Glomerular endothelial cell (primary cell): ENCODE measurements at regions not wholly inside any gene's neighbourhood (a gene's known extent, or its start where the extent isn't known, plus 50 kb on each side); places are given as distances from the start of the nearest gene placed in this dataset.

ENCODE experiments used
- DNase-seq: peaks from one replicate; pipeline ENCODE4 v3.0.0-alpha.2; 2011; ENCODE audit warnings: low read depth, low spot score; ENCODE audit errors: extremely low read depth

DNA sequence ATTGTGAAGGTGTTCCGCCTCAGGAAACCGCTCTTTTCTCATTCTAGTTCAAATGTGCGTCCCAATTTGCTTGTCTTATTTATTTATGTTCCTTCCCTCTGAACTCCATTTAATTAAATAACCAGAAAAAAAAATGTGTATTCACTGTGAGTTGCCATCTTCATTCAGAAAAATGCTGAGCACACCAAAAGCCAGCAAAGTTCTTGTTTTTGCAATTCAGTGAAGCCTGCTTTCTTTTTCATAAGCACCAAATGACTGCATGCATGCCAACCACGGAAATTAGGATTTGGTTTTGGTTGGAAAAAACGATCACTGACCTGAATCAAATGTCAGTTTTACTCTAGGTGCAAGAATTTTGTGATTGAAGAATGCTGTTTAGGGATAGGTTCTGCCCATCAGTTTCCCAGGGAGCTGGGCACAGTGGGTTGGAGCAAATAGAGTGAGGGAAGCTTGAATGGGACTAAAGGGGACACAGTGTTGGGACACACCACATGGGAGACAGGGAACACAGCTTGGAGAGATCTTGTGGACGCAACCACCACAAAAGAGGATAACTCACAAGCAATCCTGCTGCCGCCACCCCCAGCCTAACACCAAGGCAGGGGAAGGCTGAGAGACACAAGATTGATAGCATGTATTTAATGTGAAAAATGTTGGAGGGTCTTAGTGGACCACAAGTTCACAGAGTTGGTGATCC lies 183.4 kb upstream of the GALNT2 start:
- DNase-seq, result no peak

DNA sequence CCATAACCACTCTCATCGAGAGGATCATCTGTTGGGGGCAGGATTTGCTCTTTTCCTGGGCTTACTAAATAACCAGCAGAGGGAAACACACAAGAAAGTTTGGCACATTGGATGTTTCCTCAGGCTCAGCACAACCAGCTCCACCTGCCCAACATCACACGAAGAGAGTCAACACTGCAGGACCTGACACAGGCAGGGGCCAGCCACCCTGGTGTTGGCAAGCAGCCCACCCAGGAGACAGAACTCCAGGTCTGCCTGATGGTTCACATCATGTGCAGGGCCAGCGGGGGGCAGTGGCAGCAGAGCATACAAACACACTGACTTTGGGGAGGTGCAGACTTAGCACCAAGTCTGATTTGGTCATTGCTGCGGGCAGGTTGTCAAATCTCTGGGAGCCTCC lies 182.3 kb upstream of the GALNT2 start:
- DNase-seq, result no peak

DNA sequence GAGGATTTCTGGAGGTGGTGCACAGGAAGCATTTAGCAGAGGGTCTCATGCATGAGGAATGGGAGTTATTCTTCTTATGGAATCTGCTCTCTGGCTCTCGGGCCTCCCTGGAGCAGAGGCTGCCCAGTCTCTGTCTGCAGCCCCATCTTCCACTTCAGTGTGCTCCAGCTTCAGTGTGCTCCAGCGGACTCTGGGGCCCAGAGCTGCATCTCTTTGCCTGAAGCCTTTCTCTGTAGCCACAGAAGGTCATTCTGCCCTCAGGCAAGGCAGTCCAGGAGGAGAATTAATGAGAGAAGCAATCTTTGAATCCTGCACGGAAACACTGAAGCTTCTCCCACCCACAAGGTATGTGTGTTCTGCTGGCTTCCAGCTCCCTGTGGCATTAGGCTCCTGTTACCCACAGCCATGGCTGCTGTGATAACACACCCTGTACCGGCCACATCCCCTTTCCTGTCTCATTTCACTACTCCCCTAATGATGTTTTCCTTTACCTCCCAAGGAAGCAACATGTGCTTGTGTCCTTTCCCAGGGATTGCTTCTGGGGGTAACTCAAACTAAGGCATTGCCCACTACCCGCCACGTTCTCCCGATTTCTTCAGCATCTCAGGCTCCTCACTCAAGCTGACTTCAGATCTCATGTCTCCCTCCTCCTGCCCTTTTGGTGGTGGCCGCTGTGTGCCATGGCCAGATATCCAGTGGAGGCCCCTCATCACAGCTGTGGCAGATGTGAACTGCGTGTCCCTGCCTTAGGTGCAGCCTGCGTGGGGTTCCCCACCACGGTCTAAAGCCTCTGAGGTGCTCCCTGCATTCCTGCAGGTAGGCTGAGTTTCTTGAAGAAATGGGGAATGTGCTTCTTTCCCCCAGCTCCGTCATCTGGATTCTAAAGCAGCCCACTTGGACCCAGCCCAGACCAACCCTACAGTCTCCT lies 181.2 kb upstream of the GALNT2 start:
- DNase-seq, result no peak

DNA sequence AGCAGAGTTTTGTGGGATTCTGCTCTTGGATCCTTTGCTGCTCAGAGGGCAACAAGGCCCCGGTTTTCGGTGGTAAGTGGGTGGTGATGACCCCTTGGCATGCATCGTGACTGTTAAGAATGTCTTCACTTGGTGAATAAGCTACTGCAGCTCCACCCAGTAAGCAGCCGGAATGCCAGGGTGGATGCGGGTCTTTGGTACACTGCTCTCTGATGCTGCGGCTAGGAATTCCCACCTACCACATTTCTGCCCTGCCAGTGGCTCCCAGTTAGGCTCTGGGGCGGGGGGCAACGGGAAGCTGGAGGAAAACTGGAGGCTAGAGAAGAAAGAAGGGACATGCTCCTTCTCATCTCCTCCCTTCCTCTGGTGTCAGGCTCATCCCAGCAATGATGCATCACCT lies 180.4 kb upstream of the GALNT2 start:
- no peak for DNase-seq

DNA sequence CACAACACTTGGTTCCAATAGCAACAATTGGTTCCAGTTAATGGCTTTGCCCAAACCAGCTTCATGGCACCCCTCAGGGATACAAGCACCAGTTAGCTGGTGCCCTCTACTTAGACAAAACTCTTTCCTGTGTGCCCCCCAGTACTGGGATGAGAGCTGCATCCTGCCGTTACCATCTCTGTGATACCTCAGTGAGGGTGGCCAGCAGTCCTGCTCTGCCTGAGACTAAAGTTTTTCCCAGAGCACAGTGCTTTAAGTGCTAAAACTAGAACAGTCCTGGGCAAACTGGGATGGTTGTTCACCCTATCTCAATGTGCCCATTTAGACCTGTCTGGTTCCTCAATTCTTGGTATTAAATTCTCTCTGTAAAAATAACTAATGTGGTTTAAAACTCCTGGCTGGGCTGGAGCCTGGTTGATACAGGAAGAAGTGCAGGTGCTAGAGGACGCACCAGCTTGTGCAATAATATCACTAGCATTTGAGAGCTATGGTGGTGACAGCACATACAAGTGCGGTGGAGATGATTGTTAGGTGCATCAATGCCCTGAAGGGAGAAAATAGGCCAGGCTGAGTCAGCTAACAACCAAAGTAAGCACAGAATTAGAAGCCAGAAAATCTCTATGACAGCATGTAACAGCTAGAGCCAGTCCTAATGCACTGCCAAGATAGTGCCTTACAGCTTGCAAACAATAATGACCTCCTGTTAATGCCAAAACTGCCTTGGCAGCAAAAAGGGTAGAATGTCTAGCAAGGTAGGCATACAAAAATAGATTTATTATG lies 179.8 kb upstream of the GALNT2 start:
- no peak for DNase-seq

DNA sequence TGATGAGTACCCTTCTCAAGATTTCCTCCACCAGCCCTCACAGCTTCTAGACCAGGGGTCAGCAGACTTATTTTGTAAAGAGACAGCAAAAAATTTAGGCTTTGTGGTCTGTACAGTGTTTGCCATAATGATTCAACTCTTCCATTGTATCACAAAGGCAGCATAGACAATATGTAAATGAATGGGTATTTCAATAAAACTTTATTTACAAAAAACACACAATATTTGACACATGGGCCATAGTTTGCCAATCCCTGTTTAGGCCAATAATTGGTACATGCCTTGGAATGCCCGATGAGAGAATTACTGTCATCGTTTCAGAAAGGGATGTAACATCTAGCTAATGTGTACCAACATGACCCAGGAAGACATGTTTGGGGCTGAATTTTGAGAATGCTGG lies 178.9 kb upstream of the GALNT2 start:
- DNase-seq, result no peak

DNA sequence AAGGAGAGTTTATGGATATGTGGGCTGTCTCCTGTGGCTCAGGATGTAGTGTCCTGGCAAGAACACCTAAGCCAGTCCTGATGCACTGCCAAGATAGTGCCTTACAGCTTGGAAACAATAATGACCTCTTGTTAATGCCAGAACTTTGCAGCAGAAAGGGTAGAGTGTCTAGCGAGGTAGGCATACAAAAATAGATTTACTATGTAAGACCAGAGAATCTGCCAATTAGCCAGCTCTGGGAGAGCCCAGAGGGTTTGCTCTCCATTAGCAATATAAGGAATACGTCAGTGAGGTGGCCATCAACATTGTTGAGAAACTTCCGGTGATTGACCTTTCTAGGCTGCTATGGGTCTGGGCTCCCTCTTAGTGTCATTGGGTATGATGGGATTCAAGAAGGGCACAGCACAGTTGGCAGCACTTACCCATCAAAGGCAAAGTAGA lies 178.5 kb upstream of the GALNT2 start:
- DNase-seq, result no peak

DNA sequence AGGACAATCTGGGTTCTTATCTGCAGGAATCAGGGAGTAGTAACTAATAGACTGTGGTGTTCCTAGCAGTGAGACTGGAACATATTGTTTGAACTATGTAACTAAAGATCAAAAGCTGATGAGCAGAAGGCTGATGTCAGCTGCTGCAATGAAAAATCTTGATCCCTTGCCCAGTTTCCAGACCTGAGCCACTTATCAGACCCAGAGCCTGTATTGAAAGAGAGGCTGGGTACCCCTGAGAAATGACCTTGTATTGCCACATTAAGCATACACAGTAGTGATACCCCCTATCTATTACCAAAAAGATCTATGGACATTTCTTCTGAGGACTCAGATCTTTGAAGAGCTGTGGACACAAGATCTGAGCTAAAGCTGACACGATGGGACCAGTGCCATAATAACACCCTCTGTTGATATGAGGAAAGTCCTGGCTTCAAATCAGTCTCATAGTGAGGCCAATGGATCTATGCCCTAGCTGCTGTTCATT lies 178.0 kb upstream of the GALNT2 start:
- DNase-seq, result no peak

DNA sequence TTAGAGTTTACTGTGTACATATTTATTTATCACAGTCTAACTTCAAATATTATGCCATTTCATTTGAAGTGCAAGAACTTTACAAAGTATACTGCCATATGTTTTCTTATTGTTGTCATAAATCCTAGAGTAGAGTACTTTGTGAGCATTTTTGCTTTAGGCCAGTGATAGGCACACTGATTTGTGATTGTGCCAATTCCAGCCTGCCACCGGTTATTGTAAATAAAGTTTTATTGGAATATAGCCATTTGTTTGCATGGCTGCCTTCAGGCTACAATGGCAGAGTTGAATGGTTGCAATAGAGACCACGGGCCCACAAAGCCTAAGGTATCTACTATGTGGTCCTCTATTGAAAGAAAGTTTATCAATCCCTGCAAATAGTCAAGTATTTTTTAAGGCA lies 175.8 kb upstream of the GALNT2 start:
- DNase-seq, result no peak

DNA sequence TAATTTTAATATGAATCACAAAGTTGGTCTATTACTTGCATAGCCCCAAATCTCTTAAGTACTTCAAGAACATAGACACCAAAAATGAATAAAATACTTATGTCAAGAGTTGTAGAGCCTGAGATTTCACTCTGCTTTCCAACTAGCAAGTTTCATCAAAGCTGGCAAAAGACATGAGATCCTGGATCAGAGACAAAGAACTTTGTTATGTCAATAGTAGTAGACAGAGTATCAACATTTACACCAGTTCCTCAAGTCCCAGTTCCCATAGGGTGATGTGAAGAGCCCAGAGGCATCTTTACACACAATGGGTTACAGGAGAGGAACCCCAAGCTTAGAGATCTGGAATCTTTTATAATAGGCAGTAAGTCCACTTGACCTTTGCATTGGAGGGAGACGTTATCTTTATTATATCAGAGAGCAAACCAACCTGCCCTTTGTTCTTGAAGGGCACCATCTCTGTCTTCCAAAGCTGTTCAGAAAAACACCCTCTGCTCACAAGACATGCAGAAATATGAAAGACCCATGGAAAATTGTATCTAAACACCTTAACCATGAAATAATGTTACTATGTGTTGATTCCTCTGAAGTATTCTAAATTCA lies 174.4 kb upstream of the GALNT2 start:
- no peak for DNase-seq

DNA sequence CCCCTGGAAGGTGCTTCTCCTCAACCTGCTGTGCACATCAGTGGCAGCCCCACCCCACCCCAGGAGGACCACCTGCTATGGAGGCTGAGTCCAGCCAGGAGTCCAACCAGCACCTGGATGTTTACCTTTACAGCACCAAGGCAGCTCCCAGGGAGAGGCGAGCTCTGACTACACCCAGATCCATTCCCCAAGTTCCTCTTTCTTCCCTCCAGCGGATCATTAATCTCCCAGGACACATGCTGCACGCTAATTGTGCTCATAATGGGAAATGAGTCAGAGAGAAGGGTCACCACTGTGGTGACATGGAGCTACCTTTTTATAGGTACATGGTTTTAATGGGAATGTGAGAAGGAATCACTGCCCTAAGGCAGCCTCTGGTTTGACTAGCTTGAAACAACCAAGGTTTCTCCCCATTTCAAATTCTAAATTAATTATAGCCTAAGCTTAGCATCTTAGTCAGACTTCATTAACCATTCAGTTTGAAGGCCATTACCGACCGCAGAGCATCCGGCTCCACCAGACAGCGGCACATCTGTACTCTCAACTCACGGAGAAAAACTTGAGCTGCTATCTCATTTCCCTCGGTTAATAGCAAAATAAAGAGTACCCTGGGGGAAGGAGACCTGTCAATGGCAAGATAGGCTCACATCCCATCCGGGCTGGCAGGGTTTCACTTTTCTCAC lies 173.1 kb upstream of the GALNT2 start:
- no peak for DNase-seq

DNA sequence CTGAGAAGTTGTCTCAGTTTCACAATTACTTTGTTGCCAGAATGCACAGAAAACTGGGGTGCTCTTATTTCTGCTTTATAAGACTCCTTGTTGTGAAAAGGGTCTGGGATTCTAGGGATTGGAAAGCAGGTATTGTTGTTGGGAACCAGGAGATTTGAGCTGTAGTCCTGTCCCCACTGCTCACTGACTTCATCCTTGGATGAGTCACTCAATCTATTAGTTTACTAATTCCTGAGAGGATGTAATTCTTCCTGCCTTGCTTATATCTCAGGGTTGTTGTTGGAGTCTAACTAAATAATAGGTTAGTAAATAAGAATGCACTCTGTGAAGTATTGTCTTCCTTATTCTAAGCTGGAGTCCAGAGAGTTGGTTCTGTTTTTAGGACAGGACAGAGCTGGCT lies 172.5 kb upstream of the GALNT2 start:
- DNase-seq, result no peak

DNA sequence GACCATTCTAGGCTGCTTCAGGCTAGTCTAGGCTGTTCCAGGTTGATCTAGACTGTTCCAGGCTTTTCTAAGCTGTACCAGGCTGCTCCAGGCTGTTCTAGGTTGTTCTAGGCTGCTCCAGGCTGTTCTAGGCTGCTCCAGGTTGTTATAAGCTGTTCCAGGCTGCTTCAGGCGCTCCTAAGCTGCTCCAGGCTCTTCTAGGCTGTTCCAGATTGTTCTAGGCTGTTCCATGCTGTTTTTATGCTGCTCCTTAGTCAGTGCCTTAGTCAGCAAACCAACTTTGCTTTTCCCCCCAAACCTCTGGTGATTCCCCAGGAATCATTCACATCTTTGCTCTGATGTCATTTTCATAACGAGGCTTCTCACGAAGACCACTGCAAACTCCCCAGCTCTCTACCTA lies 171.4 kb upstream of the GALNT2 start:
- no peak for DNase-seq

DNA sequence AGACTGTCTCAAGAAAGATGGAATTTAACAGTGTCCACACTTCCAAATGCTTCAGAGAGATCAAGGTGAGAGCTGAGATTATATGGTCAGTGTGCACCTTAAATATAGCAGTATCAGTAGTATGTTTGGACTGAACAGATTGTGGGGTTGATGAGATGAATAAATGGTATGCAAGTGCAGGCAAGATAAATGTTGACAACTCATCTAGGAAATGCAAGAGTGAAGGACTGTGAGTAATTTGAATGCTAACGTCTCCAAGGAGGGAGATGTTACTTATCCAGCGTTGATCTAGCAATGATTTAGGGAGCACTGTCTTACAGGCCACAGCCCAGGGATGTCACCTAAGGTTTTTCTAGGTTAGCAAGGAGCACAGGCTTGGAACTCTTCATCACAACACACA lies 170.7 kb upstream of the GALNT2 start:
- no peak for DNase-seq

DNA sequence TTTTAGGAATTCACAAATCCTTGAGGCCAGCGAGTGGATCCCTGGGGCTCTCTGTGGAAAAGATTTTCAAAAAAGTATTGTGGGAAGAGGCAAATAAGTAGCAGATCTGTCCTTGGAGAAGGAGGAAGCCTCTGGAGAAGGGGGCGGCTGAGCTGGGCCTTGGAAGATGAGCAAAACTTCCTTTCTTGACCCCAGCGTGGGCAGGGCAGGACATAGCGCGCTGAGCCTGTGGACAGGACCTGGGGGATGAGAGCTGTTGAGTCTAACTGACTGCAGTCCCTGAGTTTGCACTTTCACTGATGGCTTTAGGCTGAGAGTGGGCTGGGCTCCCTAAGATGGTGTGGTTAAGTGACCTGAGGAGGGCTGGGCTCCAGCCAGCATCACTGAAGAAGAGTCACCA lies 170.2 kb upstream of the GALNT2 start:
- no peak for DNase-seq

DNA sequence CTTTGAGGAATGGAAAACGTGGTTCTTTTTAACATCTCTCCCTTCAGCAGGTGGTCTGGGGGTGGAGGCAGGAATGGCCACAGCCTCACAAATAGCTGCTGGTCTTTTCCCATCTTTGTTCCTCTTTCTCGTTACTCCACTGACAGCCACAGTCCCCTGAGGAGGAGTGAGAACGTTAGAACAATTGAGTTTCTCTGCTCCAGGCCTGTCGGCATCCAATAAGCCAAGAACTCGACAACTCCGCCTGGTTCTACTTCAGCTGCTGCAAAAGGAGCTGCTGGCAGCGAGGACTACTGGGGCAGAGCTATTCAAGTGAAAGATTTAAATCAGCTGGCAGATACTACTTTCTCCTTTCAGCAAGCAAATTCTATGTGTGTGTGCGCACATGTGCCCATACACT lies 169.5 kb upstream of the GALNT2 start:
- DNase-seq, result no peak

DNA sequence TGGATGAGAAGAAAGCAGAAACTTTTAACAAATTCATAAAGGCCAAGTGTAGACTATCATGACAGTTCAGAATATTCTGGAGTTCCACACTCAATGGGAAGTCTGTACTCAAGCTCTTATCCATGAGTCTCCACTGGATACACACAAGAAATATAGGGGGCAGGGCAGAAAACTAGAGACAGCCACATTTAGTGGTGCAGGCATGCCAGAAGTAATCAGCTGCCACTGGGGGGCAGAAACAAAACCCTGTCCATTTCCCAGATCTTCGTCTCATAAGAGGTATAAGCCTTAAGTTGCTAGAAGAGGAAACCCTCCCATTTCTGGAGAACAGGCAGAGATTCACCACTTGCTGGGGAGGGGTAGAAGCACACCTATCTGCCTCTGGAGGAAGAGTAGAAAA lies 166.8 kb upstream of the GALNT2 start:
- DNase-seq, result no peak

DNA sequence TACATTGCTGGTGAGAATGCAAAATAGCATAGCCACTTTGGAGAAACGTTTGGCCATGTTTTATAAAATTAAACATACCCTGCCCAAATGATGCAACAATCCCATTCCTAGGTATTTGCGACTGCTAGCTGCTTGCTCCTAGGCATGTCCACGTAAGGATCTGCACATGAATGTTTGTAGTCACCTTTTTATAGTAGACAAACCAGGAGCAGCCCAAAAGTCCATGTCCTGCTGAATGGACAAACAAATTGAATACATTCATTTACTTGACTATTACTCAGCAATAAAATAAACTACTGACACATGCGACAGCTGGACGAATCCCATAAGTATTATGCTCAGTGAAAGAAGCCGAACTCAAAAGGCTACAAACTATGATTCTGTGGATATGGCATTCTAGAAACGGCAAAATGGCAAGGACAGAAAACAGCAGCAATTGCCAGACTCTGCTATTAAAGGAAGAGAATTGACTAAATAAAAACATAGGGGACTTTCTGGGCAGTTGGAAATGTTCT lies 161.9 kb upstream of the GALNT2 start:
- no peak for DNase-seq

DNA sequence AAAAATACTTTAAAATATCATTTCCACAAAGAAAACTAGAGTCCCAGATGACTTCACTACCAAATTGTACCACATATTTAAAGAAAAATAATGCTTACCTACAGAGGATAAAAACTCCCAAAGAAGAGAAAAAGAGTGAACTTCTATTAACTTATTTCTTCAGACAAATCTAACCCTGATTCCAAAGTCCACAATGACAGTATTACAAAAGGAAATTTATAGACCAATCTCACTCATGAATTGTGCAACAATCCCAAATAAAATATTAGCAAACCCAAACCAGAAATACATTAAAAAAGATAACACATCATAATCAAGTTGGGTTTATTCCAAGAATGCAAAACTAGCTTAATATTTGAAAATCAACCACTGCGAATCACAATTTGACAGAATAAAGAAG lies 161.4 kb upstream of the GALNT2 start:
- DNase-seq, result no peak
